GM23338 (cell line): ENCODE measurements at regions not wholly inside any gene's neighbourhood (a gene's known extent, or its start where the extent isn't known, plus 50 kb on each side); places are given as distances from the start of the nearest gene placed in this dataset.
A peak's percentile ranks its signal among the peaks of the same experiment; 100 is the strongest.

Source experiments
- ATAC-seq: fragments of 200-7000 bp; cut with Tn5 transposase; 3 replicates; pipeline ENCODE4 v1.9.1; 2020
- DNase-seq: peaks from one replicate; pipeline ENCODE4 v3.0.0-alpha.2; 2015; ENCODE audit warnings: low spot score
- H2AFZ ChIP-seq: fragments of 200-600 bp; sonication (generic); 2 replicates; pipeline ENCODE4 v1.8.0; 2016; ENCODE audit warnings: antibody characterized with exemption, mild to moderate bottlenecking, moderate library complexity
- H3F3A ChIP-seq: fragments of 200-600 bp; sonication (generic); replicated peaks from 2 replicates; pipeline ENCODE4 v1.8.0; 2017; ENCODE audit warnings: antibody characterized with exemption, mixed run types, low read depth
- H3K27ac ChIP-seq: fragments of 200-600 bp; sonication (generic); 2 replicates; pipeline ENCODE4 v1.6.1; 2016; ENCODE audit warnings: low read depth
- H3K27me3 ChIP-seq: fragments of 200-600 bp; sonication (generic); 2 replicates; pipeline ENCODE4 v1.8.0; 2016; ENCODE audit warnings: mild to moderate bottlenecking, mixed run types, moderate library complexity; ENCODE audit not compliant: insufficient read depth
- H3K36me3 ChIP-seq: fragments of 200-600 bp; sonication (generic); 2 replicates; pipeline ENCODE4 v1.8.0; 2016; ENCODE audit warnings: mild to moderate bottlenecking; ENCODE audit not compliant: insufficient read depth
- H3K4me1 ChIP-seq: fragments of 200-600 bp; sonication (generic); 2 replicates; pipeline ENCODE4 v1.8.0; 2016; ENCODE audit warnings: mild to moderate bottlenecking, moderate library complexity; ENCODE audit not compliant: insufficient read depth
- H3K4me2 ChIP-seq: fragments of 200-600 bp; sonication (generic); 2 replicates; pipeline ENCODE4 v1.7.1; 2017; ENCODE audit warnings: mixed run types
- H3K4me3 ChIP-seq: fragments of 200-600 bp; sonication (generic); 2 replicates; pipeline ENCODE4 v1.6.1; 2016; ENCODE audit warnings: mixed run types
- H3K79me2 ChIP-seq: fragments of 200-600 bp; sonication (generic); replicated peaks from 2 replicates; pipeline ENCODE4 v1.8.0; 2017; ENCODE audit warnings: mild to moderate bottlenecking; ENCODE audit not compliant: insufficient read depth
- H3K9me2 ChIP-seq: fragments of 200-600 bp; sonication (generic); 2 replicates; pipeline ENCODE4 v1.8.0; 2017; ENCODE audit not compliant: insufficient read depth
- H4K20me1 ChIP-seq: fragments of 200-600 bp; sonication (generic); replicated peaks from 2 replicates; pipeline ENCODE4 v1.8.0; 2017; ENCODE audit warnings: mild to moderate bottlenecking; ENCODE audit not compliant: insufficient read depth
- H3K27ac Mint-ChIP-seq: 2 replicates; pipeline ENCODE4 v1.8.0; 2020; ENCODE audit warnings: inconsistent platforms, mild to moderate bottlenecking, moderate library complexity, mixed read lengths
- H3K27me3 Mint-ChIP-seq: 3 replicates; pipeline ENCODE4 v1.8.0; 2022; ENCODE audit warnings: low read depth, mild to moderate bottlenecking, moderate library complexity, mixed read lengths, inconsistent platforms; ENCODE audit not compliant: insufficient read depth, poor library complexity
- H3K36me3 Mint-ChIP-seq: 3 replicates; pipeline ENCODE4 v1.8.0; 2021; ENCODE audit warnings: low read depth, mild to moderate bottlenecking, inconsistent platforms, moderate library complexity, mixed read lengths
- H3K4me1 Mint-ChIP-seq: 3 replicates; pipeline ENCODE4 v1.8.0; 2020; ENCODE audit warnings: mild to moderate bottlenecking, inconsistent platforms, mixed read lengths
- H3K4me3 Mint-ChIP-seq: 3 replicates; pipeline ENCODE4 v1.8.0; 2021; ENCODE audit warnings: moderate library complexity, mild to moderate bottlenecking, inconsistent platforms, mixed read lengths
- H3K9me3 Mint-ChIP-seq: 3 replicates; pipeline ENCODE4 v1.8.0; 2020; ENCODE audit warnings: moderate library complexity, mild to moderate bottlenecking, inconsistent platforms, mixed read lengths
- CREB1 ChIP-seq: fragments of 250-450 bp; sonication (Bioruptor Pico); IDR thresholded peaks from 2 replicates; pipeline ENCODE4 v1.5.0; 2020; ENCODE audit warnings: low read depth, mild to moderate bottlenecking, moderate library complexity
- ETS1 ChIP-seq: IDR thresholded peaks from 2 replicates; pipeline ENCODE4 v1.6.1; 2016; ENCODE audit warnings: antibody characterized with exemption
- EZH2 ChIP-seq: fragments of 200-600 bp; sonication (generic); IDR thresholded peaks from one replicate; pipeline ENCODE4 v1.8.0; 2017; ENCODE audit warnings: antibody characterized with exemption, mild to moderate bottlenecking, low read depth; ENCODE audit not compliant: unreplicated experiment
- JUNB ChIP-seq: IDR thresholded peaks from one replicate; pipeline ENCODE4 v1.6.1; 2016; ENCODE audit warnings: antibody characterized with exemption; ENCODE audit not compliant: unreplicated experiment
- POLR2AphosphoS5 ChIP-seq: IDR thresholded peaks from 2 replicates; pipeline ENCODE4 v1.6.1; 2016; ENCODE audit warnings: antibody characterized with exemption, low read depth
- REST ChIP-seq: IDR thresholded peaks from one replicate; pipeline ENCODE4 v1.6.1; 2018; ENCODE audit warnings: antibody characterized with exemption; ENCODE audit not compliant: unreplicated experiment
- STAT1 ChIP-seq: IDR thresholded peaks from one replicate; pipeline ENCODE4 v1.6.1; 2016; ENCODE audit warnings: antibody characterized with exemption; ENCODE audit not compliant: unreplicated experiment
- ZNF114 ChIP-seq: fragments of 250-450 bp; sonication (Bioruptor Pico); IDR thresholded peaks from 2 replicates; pipeline ENCODE4 v1.5.0; 2020; ENCODE audit warnings: mild to moderate bottlenecking, moderate library complexity
- ZNF331 ChIP-seq: fragments of 250-450 bp; sonication (Bioruptor Pico); IDR thresholded peaks from 2 replicates; pipeline ENCODE4 v1.5.0; 2020; ENCODE audit warnings: low read depth, mild to moderate bottlenecking, moderate library complexity
- ZNF462 ChIP-seq: fragments of 250-450 bp; sonication (Bioruptor Pico); IDR thresholded peaks from 2 replicates; pipeline ENCODE4 v1.5.0; 2020; ENCODE audit warnings: mild to moderate bottlenecking, moderate library complexity

GRCh38 chr20:24245094-24245493 is 224.3 kb upstream of the SYNDIG1 start:
- Mint-ChIP-seq H3K27me3 (peaks cover 3% of the 10 kb centered on the region), H3K27ac (no peak overlapping the region), H3K36me3 (no peaks in the 10 kb centered on the region), H3K4me3 (no peak overlapping the region), H3K9me3 (peaks cover 3% of the 10 kb centered on the region; the same call in 2 of the 3 replicates), H3K4me1 (peaks cover 8% of the 10 kb centered on the region)
- TF ChIP-seq EZH2 (no peak), CREB1 (0 out of 2 replicates have a peak, but pooled peaks have one; percentile 10), ZNF331 (CRISPR knock-in tag) (no peak)
- Histone ChIP-seq H3K4me1 (no peaks in the 10 kb centered on the region), H3F3A (no peaks in the 10 kb centered on the region), H4K20me1 (no peaks in the 10 kb centered on the region), H3K9me2 (0 out of 2 replicates have a peak, but pooled peaks cover 11% of the 10 kb centered on the region), H3K27me3 (no peaks in the 10 kb centered on the region), H2AFZ (no peak overlapping the region), H3K4me2 (no peak overlapping the region), H3K4me3 (no peak overlapping the region), H3K79me2 (no peaks in the 10 kb centered on the region), H3K27ac (no peak overlapping the region), H3K36me3 (no peaks in the 10 kb centered on the region; the same call in none of the 2 replicates)
- DNase-seq: no peak
- ATAC-seq: no peak

GRCh38 chr20:24242763-24243162 is 226.7 kb upstream of the SYNDIG1 start:
- H3F3A ChIP-seq: no peaks in the 10 kb centered on the region
- H3K9me2 ChIP-seq: peaks cover 12% of the 10 kb centered on the region; the same call in 1 of the 2 replicates
- no peaks in the 10 kb centered on the region for H3K4me1 ChIP-seq
- peaks cover 3% of the 10 kb centered on the region for H3K27me3 Mint-ChIP-seq
- no peak overlapping the region for H3K4me2 ChIP-seq
- ATAC-seq (no peak), DNase-seq (no peak)
- peaks cover 8% of the 10 kb centered on the region for H3K4me1 Mint-ChIP-seq
- no peak overlapping the region for H3K27ac ChIP-seq
- H3K4me3 ChIP-seq: no peak overlapping the region
- H3K36me3 Mint-ChIP-seq: no peaks in the 10 kb centered on the region
- no peaks in the 10 kb centered on the region for H4K20me1 ChIP-seq
- no peaks in the 10 kb centered on the region for H3K27me3 ChIP-seq
- peak overlapping the region; percentile 65; the same call in 1 of the 2 replicates for H3K27ac Mint-ChIP-seq
- H3K9me3 Mint-ChIP-seq: peaks cover 3% of the 10 kb centered on the region; the same call in 2 of the 3 replicates
- H3K36me3 ChIP-seq: no peaks in the 10 kb centered on the region; the same call in 1 of the 2 replicates
- no peak overlapping the region for H2AFZ ChIP-seq
- TF ChIP-seq STAT1 (no peak), ZNF462 (CRISPR knock-in tag) (no peak), ZNF331 (CRISPR knock-in tag) (no peak), CREB1 (no peak), EZH2 (no peak), JUNB (no peak), ZNF114 (CRISPR knock-in tag) (no peak), ETS1 (no peak), REST (no peak), POLR2AphosphoS5 (no peak)
- no peak overlapping the region for H3K4me3 Mint-ChIP-seq
- H3K79me2 ChIP-seq: no peaks in the 10 kb centered on the region
